ENCODE measurements at regions not wholly inside any gene's neighbourhood (a gene's known extent, or its start where the extent isn't known, plus 50 kb on each side); places are given as distances from the start of the nearest gene placed in this dataset.
A peak's percentile ranks its signal among the peaks of the same experiment; 100 is the strongest.

DNA sequence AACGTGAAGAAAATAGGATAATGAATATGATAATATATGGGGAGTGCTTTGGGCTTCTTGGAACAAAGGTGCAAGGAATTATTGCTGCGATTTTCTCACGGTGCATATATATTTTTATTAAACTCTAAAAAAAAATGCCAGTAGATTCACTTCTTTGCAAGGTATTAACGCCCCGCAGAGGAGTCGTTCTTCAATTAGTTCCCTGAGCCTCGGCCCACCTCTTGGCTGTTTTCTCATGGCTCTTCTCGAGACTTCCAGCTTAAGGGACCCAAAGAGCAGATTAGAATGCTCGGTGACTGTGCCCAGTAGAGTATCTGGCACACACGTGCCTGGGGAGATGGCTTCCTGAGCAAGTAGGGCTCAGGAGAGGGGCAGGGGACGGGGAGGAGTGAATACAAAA lies 367.4 kb downstream of the MID1IP1 start:
- TF ChIP-seq, protein P1, sequence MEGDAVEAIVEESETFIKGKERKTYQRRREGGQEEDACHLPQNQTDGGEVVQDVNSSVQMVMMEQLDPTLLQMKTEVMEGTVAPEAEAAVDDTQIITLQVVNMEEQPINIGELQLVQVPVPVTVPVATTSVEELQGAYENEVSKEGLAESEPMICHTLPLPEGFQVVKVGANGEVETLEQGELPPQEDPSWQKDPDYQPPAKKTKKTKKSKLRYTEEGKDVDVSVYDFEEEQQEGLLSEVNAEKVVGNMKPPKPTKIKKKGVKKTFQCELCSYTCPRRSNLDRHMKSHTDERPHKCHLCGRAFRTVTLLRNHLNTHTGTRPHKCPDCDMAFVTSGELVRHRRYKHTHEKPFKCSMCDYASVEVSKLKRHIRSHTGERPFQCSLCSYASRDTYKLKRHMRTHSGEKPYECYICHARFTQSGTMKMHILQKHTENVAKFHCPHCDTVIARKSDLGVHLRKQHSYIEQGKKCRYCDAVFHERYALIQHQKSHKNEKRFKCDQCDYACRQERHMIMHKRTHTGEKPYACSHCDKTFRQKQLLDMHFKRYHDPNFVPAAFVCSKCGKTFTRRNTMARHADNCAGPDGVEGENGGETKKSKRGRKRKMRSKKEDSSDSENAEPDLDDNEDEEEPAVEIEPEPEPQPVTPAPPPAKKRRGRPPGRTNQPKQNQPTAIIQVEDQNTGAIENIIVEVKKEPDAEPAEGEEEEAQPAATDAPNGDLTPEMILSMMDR (IDR thresholded peaks at IDR 0.05): no peak
- DNase-seq (ENCODE audit: low spot score) (no peak), ATAC-seq (ENCODE audit: low FRiP score) (no peak)

DNA sequence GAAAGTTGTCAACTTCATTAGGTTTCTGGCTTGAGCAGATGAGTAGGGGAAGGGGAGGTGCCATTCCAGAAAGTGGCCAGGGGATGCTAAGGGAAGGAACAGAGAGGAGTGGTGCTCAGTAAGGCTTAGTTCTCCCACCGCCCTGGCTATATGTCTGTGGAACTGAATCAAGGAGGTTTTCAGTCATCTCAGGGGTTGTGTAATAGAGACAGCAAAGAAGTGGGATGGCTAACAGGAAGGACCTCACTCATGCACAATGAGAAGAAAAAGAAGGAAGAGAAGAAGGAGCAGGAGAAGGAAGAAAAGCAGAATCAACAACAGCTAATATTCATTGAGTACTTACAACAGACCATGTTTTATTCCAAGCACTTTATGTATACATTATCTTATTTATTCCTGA lies 368.7 kb downstream of the MID1IP1 start:
- TF ChIP-seq, protein P1 (IDR thresholded peaks at IDR 0.05): no peak
- ATAC-seq (ENCODE audit: low FRiP score): no peak
- no peak for DNase-seq (ENCODE audit: low spot score)

DNA sequence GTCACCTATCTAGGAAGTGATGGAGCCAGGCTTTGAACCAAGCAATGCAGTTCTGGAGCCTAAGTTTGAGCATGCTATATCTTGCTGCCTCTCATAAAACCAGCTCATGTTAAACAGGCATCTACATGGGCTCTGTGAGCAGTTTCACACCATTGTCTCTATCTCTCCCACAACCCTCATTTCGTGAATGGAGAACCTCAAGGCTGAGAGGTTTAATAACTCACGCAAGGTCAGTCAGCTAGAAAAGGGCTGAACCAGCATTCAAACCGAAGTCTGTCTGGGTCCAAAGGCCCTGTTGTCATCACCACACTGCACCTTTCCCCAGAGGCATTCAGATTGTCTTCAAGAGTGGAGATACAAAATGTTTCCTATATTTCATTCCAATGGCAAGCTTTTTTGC lies 369.2 kb downstream of the MID1IP1 start:
- TF ChIP-seq, protein P1 (IDR thresholded peaks at IDR 0.05): no peak
- DNase-seq (ENCODE audit: low spot score) (no peak), ATAC-seq (ENCODE audit: low FRiP score) (no peak)

DNA sequence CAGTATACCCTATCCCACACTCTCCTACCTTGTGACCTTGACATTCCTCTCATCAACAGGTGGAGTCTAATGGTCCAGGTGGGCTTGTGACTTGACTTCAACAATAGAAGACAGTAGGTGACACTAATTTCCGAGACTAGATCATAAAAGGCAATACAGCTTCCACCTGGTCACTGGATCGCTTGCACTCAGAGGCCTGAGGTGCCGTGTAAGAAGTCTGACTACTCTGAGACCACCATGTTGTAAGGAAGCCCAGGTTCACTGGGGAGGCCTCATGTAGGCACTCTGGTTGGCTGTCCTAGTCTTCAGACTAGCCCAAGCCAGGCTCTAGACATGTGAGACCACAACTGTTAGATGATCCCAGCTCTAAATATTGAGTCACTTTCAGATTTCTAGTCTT lies 370.4 kb downstream of the MID1IP1 start:
- ATAC-seq (ENCODE audit: low FRiP score) (no peak), DNase-seq (ENCODE audit: low spot score) (no peak)
- TF ChIP-seq, protein P1 (IDR thresholded peaks at IDR 0.05): no peak

DNA sequence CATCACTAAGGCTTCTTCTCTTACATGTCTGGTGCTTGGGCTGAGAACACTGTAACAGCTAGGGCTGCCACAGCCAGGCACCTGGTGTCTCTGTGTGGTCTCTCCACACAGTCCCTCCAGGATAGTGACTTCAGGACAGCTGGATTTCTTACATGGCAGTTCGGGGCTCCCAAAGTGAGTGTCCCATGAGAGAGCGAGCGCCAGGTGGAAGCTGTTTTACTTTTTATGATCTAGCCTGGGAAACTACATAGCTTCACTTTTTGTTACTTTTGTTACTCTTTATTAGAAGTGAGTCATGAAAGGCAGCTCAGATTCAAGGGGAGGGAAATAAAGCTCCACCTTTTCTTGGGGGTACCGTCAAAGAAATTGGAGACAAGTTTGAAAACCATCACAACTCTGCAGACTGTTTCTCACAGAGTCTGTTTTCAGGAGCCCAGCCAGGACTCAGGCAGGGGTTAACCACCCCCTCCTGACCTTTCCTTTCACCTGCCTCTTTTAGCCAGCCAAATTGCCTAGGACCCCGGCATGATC lies 373.0 kb downstream of the MID1IP1 start:
- TF ChIP-seq, protein P1 (IDR thresholded peaks at IDR 0.05): no peak
- DNase-seq (ENCODE audit: low spot score) (no peak), ATAC-seq (ENCODE audit: low FRiP score) (no peak)

DNA sequence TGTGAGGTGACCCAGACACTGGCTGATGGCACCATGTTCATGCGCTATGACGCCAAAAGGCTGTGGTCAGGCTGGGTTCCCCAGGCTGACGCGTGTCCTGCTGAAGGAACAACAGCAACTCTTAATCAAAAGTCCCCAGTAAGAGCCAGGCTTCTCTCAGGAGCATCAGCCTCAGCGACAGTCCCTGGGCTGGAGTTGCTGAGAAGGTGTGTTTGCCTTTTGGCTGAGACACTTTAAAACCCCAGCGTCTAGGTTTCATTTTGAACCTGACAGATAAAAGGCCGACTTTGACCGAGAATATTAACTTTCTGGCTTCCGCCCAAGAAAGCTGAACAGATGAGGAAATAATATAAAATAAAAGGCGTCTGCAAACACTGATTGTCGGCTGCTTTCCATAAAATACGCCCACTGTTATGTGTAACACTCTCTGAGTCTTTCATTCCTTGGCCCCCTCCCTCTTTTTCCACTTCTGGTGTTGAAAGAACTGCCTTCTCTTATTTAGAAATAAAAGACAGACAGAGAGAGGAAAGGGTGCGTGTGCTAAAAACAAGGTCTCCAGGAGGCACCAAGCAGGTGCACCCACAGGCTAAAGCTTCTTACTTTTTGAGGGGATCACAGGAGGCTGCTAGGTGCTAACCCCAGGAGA lies 373.6 kb downstream of the MID1IP1 start:
- TF ChIP-seq, protein P1 (IDR thresholded peaks at IDR 0.05): no peak
- DNase-seq (ENCODE audit: low spot score) (no peak), ATAC-seq (ENCODE audit: low FRiP score) (peak; percentile 70)

DNA sequence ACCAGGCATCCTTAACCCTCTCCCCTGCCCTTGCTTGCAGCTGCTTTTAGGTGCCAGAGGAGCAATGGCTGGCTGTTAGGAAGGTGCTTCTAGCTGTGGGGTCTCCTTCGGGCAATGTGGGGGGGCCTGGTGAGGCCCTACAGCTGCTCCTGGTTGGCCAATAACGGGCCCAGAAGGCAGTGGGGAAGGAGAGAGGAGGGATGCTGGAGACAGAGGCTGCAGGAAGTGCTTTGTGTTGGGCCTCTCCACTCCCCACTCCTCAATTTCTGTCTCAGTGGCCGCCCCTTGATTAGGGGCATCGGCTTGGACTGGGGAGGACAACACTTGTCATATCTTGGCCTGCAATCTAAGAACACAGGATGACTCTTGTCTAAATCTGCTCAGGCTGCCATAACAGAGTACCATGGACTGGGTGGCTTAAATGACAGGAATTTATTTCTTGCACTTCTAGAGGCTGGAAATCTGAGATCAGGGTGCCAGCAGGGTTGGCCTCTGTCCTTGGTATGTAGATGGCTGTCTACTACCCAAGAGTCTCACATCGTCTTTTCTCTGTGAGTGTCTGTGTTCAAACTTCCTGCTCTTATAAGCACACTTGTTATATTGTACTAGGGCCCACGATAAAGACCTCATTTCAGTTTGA lies 374.3 kb downstream of the MID1IP1 start:
- ATAC-seq (ENCODE audit: low FRiP score): no peak
- TF ChIP-seq, protein P1 (IDR thresholded peaks at IDR 0.05): no peak
- no peak for DNase-seq (ENCODE audit: low spot score)
